ENCODE measurements at regions not wholly inside any gene's neighbourhood (a gene's known extent, or its start where the extent isn't known, plus 50 kb on each side); places are given as distances from the start of the nearest gene placed in this dataset.

GRCh38 chr16:55204069-55204468, 119.9 kb upstream of the IRX6 start:
- H3K36me3 ChIP-seq, result no peaks in the 10 kb centered on the region
- no peak for TF ChIP-seq POLR2A (IDR thresholded peaks at IDR 0.05)
- intact Hi-C loops (cut with DNase I), result no loop called here
- WGBS, 2 donors, result 13 to 18% methylated on average over 1 of the region's 1 CpG
- H3K4me1 ChIP-seq, result no peaks in the 10 kb centered on the region
- no peak for DNase-seq
- H3K27me3 ChIP-seq, result no peaks in the 10 kb centered on the region
- no peaks in the 10 kb centered on the region for H3K9me3 ChIP-seq
- H3K27ac ChIP-seq, result no peak overlapping the region
- H3K4me3 ChIP-seq, result no peak overlapping the region

DNA sequence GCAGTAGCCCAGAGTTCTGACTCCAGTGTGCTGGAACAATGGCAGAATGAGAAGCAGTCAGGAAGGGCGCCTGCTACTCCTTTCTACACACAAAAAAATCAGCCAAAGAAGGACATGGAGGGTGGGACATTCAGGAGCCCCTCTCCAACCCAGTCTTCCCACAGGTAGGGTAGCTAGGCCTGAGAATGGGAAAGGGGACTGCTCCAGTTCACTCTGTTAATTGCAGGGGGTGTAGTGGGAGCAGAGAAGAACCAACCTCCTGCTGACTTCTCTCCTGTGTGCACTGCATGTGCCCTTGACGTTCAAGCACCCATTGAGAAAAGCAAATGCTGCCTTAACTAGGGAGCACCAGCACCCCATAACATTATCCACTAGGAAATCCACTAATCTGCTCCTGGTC, 119.1 kb upstream of the IRX6 start:
- Histone ChIP-seq H3K4me3 (no peak overlapping the region), H3K4me1 (no peaks in the 10 kb centered on the region), H3K36me3 (no peaks in the 10 kb centered on the region), H3K9me3 (no peaks in the 10 kb centered on the region), H3K27me3 (no peaks in the 10 kb centered on the region), H3K27ac (no peak overlapping the region)
- TF ChIP-seq CTCF (IDR thresholded peaks at IDR 0.05) (no peak), POLR2AphosphoS5 (IDR thresholded peaks at IDR 0.05) (no peak), POLR2A (IDR thresholded peaks at IDR 0.05) (no peak), EP300 (IDR thresholded peaks at IDR 0.05) (no peak)
- WGBS, 2 donors, result 71 to 72% methylated on average over 2 of the region's 2 CpGs
- no peak for DNase-seq
- intact Hi-C loops (cut with DNase I), result no loop called here

GRCh38 chr16:55207693-55208428, 116.1 kb upstream of the IRX6 start:
- WGBS, 2 donors, result 63 to 68% methylated on average over 7 of the region's 7 CpGs
- Histone ChIP-seq H3K4me1 (no peaks in the 10 kb centered on the region), H3K27ac (no peak overlapping the region), H3K4me3 (no peak overlapping the region), H3K36me3 (no peaks in the 10 kb centered on the region), H3K9me3 (no peaks in the 10 kb centered on the region), H3K27me3 (no peaks in the 10 kb centered on the region)
- TF ChIP-seq POLR2AphosphoS5 (IDR thresholded peaks at IDR 0.05) (no peak), CTCF (IDR thresholded peaks at IDR 0.05) (no peak)
- DNase-seq, result no peak
- intact Hi-C loops (cut with DNase I), result no loop called here

- Histone ChIP-seq H3K27ac (no peak overlapping the region), H3K4me1 (no peaks in the 10 kb centered on the region), H3K9me3 (no peaks in the 10 kb centered on the region), H3K36me3 (no peaks in the 10 kb centered on the region), H3K4me3 (no peak overlapping the region), H3K27me3 (no peaks in the 10 kb centered on the region)
- 73 to 85% methylated on average over 6 of the region's 6 CpGs for WGBS, 2 donors
- TF ChIP-seq POLR2AphosphoS5 (IDR thresholded peaks at IDR 0.05) (no peak), POLR2A (IDR thresholded peaks at IDR 0.05) (no peak), EP300 (IDR thresholded peaks at IDR 0.05) (no peak), CTCF (IDR thresholded peaks at IDR 0.05) (no peak)
- no peak for DNase-seq
- intact Hi-C loops (cut with DNase I), result no loop called here
Observed at GRCh38 chr16:55209626-55210025, 114.4 kb upstream of the IRX6 start.

DNA sequence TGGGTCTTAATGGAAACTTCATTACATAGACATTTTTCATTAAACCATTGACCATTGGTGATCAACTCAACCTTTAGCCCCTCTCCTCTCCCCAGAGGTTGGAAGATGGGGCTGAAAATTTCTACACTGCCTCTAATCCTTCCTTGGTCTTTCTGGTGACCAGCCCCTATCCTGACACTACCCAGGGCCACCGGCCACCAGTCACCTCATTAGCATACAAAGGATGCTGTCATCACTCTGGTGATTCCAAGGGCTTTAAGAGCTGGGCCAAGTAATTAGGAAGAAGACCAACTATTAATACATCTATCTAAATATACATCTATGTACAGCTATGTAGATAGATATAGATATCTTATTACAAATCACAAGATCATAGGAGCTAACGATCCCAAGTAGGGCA, 111.2 kb upstream of the IRX6 start:
- TF ChIP-seq POLR2A (IDR thresholded peaks at IDR 0.05) (no peak), EP300 (IDR thresholded peaks at IDR 0.05) (no peak), CTCF (IDR thresholded peaks at IDR 0.05) (no peak), POLR2AphosphoS5 (IDR thresholded peaks at IDR 0.05) (no peak)
- Histone ChIP-seq H3K4me3 (no peak overlapping the region), H3K27ac (no peak overlapping the region), H3K4me1 (no peaks in the 10 kb centered on the region), H3K27me3 (no peaks in the 10 kb centered on the region), H3K36me3 (no peaks in the 10 kb centered on the region), H3K9me3 (no peaks in the 10 kb centered on the region)
- intact Hi-C loops (cut with DNase I), result no loop called here
- no peak for DNase-seq
- WGBS, 2 donors, result 63 to 87% methylated on average over 2 of the region's 2 CpGs

Data from sigmoid colon (tissue), 6 donors.